IPS DF 4.7 (cell line): ENCODE measurements at regions not wholly inside any gene's neighbourhood (a gene's known extent, or its start where the extent isn't known, plus 50 kb on each side); places are given as distances from the start of the nearest gene placed in this dataset.

Source experiments
- DNase-seq: peaks from one replicate; pipeline ENCODE4 v3.0.0-alpha.2; 2013; ENCODE audit warnings: low spot score; ENCODE audit errors: extremely low read depth

- DNase-seq = no peak
Observed at GRCh38 chr11:37552284-37552683, 954.2 kb upstream of the RAG2 start.

DNA sequence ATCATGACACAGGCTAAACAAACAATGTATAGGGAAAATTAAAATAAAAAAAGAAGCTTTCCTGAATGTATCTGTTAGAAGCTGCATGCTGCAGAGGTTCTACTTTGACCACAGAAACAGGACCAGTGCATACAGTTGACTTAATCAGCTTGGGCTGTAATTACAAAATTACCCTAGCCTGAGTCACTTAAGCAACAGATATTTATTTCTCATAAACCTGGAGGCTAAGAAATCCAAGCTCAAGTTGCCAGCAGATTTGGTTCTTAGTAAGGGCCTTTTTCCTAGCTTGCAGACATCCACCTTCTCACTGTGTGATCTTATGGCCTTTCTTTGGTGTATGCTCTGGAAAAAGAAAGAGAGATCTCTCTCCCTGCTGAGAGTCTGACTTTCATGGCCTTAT is 946.5 kb upstream of the RAG2 start:
- no peak for DNase-seq

GRCh38 chr11:37533830-37534229 is 935.8 kb upstream of the RAG2 start:
- DNase-seq = no peak

DNA sequence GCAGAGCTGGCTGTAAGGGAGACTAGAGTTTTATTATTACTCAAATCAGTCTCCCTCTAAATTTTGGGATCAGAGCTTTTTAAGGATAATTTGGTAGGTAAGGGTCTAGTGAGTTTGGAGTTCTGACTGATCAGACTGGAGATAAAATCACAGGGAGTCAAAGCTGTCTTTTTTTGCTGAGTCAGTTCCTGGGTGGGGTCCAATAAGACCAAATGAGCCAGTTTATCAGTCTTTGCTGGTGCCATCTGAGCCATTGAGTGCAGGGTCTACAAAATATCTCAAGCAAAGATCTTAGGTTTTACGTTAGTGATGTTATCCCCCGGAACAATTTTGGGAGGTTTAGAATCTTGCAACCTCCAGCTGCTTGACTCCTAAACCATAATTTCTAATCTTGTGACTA is 935.1 kb upstream of the RAG2 start:
- no peak for DNase-seq

- no peak for DNase-seq
Observed at GRCh38 chr11:37532271-37532670, 934.2 kb upstream of the RAG2 start.

GRCh38 chr11:37527545-37527944 is 929.5 kb upstream of the RAG2 start:
- DNase-seq = no peak

DNA sequence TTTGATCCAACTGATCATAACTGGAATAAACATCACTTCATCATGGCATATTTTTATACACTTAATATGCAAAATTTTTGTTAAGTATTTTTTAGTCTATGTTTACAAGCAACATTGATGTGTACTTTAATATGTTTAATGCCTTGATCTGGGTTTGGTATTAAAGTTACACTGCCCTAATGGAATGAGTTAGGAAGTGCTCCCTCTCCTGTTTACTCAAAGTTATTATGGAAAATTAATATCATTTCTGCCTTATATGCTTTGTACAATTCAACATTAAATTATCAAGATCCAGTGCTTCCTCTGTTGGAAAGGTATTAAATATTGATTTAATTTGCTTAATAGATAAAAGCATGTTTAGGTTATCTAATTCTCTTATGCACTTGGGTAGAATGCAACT is 927.3 kb upstream of the RAG2 start:
- no peak for DNase-seq

- DNase-seq = no peak
Observed at GRCh38 chr11:37519781-37520180, 921.7 kb upstream of the RAG2 start.

DNA sequence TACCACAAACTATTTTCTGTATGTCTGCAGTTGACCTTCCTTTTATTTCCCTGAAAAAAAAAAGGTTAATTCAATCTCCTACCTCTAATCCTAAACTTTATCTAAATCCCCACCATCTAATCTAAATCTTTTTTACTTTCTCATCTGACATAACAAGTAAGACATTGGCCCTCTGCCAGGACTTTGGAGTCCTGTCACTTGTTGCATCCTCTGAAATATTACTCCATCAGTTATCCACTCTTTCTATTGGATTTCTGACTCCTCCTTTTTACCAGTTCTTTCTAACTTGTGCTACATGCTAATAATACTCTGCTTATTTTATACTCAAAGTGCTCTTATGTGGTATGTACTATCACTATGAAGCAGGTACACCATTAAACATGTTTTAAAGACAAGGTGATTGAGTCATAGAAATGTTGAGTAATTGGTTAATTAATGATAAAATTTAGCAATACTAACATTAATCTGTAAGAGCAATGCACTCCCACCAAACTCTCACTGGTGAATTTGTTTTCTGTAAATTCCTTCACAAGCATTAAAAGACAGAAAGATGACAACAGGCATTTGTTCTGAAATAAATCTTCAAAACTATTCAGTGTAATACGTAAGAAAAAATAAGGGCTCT is 914.2 kb upstream of the RAG2 start:
- DNase-seq = no peak

GRCh38 chr11:37511425-37511933 is 913.4 kb upstream of the RAG2 start:
- no peak for DNase-seq

DNA sequence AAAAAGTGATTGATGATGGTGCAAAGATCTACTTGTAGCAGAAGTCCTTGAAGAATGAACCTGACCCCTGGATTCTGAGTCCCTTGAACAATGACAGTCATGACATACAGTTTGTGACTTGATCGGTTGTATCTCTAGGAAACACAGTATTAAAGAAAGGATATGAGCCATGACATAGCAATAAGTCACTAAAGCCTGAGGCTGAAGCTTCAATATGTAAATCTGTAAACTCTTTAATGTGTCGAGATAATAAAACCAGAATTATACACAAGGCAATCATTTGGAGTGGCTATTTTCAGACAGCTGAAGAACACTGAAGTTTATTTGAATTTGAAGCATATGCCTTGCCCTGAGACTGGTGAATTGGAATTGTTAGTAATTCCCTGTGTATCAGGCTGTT is 911.5 kb upstream of the RAG2 start:
- no peak for DNase-seq

- DNase-seq = no peak
Observed at GRCh38 chr11:37506531-37506930, 908.5 kb upstream of the RAG2 start.

DNA sequence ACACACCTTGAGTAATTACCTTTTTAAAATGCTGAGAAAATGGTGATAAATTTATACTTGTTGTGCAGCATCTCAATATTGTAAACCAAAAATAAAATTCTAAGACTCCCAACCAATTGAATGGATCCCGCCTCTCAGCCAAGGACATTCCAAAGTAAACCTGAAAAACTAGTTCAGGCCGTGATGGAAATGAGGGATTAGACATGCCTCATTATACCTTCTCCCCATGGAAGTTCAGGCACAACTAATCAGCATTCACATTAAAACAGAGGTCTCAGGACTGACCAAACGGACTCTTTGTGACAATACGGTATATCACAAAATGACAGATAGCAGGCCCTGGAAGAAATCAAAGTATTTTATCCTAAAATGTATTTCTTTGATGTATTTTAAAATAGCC is 907.4 kb upstream of the RAG2 start:
- DNase-seq = no peak

GRCh38 chr11:37504921-37505320 is 906.9 kb upstream of the RAG2 start:
- DNase-seq = no peak

GRCh38 chr11:37504060-37504611 is 906.1 kb upstream of the RAG2 start:
- DNase-seq = no peak

GRCh38 chr11:37503411-37504059 is 905.5 kb upstream of the RAG2 start:
- DNase-seq = no peak

GRCh38 chr11:37502202-37502601 is 904.2 kb upstream of the RAG2 start:
- DNase-seq = no peak

DNA sequence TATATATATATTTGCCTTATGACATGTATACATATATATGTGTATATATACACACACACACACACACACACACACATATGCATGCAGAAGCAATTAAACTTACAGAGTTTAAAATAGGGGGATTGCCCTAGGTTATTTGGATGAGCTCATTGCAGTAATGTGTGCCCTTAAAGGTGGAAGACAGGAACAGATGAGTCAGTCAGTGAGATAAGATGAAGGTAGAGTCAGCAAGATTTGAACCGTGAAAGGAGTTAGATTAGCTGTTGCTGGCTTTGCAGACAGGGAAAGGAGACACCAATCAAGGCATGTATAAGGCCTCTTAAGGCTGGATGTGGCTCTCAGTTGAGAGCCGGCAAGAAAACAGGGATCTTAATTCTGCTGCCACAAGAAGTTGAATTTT is 902.4 kb upstream of the RAG2 start:
- DNase-seq = no peak

DNA sequence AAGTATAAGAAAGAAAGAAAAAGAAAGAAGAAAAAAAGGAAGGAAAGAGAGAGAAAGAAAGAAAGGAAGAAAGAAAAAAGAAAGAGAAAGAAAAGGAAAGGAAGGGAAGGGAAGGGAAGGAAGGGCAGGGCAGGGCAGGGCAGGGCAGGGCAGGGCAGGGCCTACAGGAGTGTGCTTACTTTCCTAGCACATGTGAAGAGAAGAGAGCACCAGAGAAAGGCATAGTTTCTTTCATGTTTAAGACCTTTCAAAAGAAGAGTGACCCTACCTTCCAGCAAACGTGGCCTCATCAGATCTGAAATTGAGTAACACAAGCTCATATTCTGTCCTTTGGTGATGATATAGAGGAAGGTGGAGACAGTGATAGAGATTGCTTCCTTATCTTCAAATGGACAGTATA is 899.3 kb upstream of the RAG2 start:
- DNase-seq = no peak

GRCh38 chr11:37496201-37496600 is 898.2 kb upstream of the RAG2 start:
- no peak for DNase-seq

GRCh38 chr11:37484298-37484697 is 886.3 kb upstream of the RAG2 start:
- DNase-seq = no peak

DNA sequence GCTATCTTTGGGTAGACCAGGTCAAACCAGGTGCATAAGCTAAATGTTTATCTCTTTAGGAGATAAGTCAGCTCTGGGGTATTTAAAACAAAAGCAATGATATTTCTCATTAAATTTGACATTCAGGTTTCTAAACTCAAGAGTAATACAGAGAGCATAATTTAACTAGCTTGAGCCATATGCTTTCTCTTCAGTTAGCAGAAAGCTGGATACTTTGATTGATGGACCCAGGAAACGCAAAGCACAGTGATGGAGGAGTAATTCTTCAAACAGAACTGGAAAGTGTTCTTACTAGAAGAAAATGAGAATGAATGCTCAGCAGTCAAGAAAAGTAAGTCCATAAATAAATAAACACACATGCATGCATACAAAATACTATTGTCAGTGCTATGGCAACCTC is 885.7 kb upstream of the RAG2 start:
- no peak for DNase-seq

GRCh38 chr11:37474889-37475288 is 876.9 kb upstream of the RAG2 start:
- DNase-seq = no peak
